ENCODE measurements at regions not wholly inside any gene's neighbourhood (a gene's known extent, or its start where the extent isn't known, plus 50 kb on each side); places are given as distances from the start of the nearest gene placed in this dataset.
A peak's percentile ranks its signal among the peaks of the same experiment; 100 is the strongest.

DNA sequence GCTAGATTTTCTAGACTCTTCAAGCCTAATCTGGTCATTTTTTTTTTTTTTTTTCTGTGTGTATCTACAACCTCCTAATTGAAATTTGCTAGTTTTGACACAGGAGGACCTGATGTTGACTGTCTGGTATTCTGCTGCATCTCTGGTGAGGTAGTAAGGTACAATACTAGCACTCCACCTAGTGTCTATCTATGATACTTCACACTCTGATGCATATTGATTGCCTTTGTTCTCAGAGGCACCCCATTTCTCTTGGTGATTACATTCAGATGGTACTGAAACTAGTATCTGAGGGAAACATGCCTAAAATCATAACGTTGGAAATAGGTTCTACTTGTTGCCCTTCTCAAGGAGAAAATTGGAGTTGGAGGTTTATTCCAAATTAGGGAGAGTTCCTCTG, 930.5 kb upstream of the NOVA1 start:
- TF ChIP-seq MAX (IDR thresholded peaks at IDR 0.05) (no peak), TAF1 (IDR thresholded peaks at IDR 0.05; ENCODE audit: low read depth) (no peak), YY1 (IDR thresholded peaks at IDR 0.05; ENCODE audit: low read depth) (no peak), FOXM1 (IDR thresholded peaks at IDR 0.05; ENCODE audit: borderline replicate concordance, low read depth) (no peak), REST (IDR thresholded peaks at IDR 0.05; ENCODE audit: low read depth) (no peak), RAD21 (IDR thresholded peaks at IDR 0.05; ENCODE audit: low read depth) (peak; percentile 75), CREB1 (IDR thresholded peaks at IDR 0.05; ENCODE audit: low read depth) (no peak)

DNA sequence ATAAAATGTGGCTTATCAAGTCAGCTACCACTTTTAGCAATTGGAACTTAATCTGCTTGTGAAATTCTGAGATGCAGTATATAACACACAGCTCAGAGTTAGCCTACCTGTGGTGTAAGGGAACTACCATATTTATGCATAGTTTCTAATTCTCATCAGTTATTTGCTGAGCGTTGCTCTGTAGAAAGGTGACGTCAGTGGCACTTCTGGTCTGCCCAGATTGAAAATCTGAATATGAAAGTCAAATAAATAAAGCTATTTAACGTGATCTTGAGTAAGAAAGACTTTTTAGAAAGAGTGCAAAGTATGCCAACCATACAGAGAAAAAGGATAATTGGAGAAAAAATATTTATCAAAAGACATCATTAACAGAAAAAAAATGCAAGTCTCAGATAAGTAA, 938.9 kb upstream of the NOVA1 start:
- TF ChIP-seq CREB1 (IDR thresholded peaks at IDR 0.05; ENCODE audit: low read depth) (no peak), RAD21 (IDR thresholded peaks at IDR 0.05; ENCODE audit: low read depth) (no peak), EGR1 (IDR thresholded peaks at IDR 0.05) (no peak)

- TF ChIP-seq EGR1 (IDR thresholded peaks at IDR 0.05) (no peak), TEAD4 (IDR thresholded peaks at IDR 0.05) (no peak), NFIC (IDR thresholded peaks at IDR 0.05) (no peak), CREB1 (IDR thresholded peaks at IDR 0.05; ENCODE audit: low read depth) (no peak), TAF1 (IDR thresholded peaks at IDR 0.05; ENCODE audit: low read depth) (no peak), ZBTB7A (IDR thresholded peaks at IDR 0.05; ENCODE audit: low read depth) (no peak), CEBPB (IDR thresholded peaks at IDR 0.05) (no peak)
- TF ChIP-seq, protein P1, sequence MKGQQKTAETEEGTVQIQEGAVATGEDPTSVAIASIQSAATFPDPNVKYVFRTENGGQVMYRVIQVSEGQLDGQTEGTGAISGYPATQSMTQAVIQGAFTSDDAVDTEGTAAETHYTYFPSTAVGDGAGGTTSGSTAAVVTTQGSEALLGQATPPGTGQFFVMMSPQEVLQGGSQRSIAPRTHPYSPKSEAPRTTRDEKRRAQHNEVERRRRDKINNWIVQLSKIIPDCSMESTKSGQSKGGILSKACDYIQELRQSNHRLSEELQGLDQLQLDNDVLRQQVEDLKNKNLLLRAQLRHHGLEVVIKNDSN (IDR thresholded peaks at IDR 0.05), result no peak
These were observed 948.3 kb upstream of the NOVA1 start for GRCh38 chr14:27546111-27546510.

DNA sequence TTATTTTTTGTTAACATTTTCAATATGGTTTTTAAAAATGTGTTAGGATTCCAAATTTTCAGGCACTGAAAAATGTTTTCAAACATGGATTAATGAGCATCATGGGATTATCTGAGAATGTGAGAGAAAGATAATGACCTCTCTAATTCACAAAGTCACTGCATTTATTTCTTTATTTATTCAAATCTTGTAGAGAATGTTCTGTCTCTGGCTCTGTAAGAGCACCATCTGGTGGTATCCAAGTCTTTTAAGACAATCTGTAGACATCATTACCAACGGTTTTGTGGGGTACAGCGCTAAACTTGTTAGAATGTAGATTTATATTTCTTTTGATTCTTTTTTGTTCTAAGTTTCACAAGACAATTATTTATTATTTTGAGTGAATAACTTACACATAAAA, 956.0 kb upstream of the NOVA1 start:
- TF ChIP-seq RAD21 (IDR thresholded peaks at IDR 0.05; ENCODE audit: low read depth), result no peak
- TF ChIP-seq TCF12 (IDR thresholded peaks at IDR 0.05; ENCODE audit: low read depth), result no peak
- TF ChIP-seq ZBTB7A (IDR thresholded peaks at IDR 0.05; ENCODE audit: low read depth), result no peak
- no peak for TF ChIP-seq EGR1 (IDR thresholded peaks at IDR 0.05)
- TF ChIP-seq TAF1 (IDR thresholded peaks at IDR 0.05; ENCODE audit: low read depth), result no peak
- no peak for TF ChIP-seq YY1 (IDR thresholded peaks at IDR 0.05; ENCODE audit: low read depth)
- no peak for TF ChIP-seq CREB1 (IDR thresholded peaks at IDR 0.05; ENCODE audit: low read depth)
- TF ChIP-seq EP300 (IDR thresholded peaks at IDR 0.05; ENCODE audit: borderline replicate concordance), result no peak
- no peak for TF ChIP-seq TEAD4 (IDR thresholded peaks at IDR 0.05)
- no peak for TF ChIP-seq MAX (IDR thresholded peaks at IDR 0.05)
- TF ChIP-seq, protein P1 (IDR thresholded peaks at IDR 0.05), result no peak
- TF ChIP-seq REST (IDR thresholded peaks at IDR 0.05; ENCODE audit: low read depth), result no peak
- no peak for TF ChIP-seq FOXM1 (IDR thresholded peaks at IDR 0.05; ENCODE audit: borderline replicate concordance, low read depth)
- TF ChIP-seq CEBPB (IDR thresholded peaks at IDR 0.05), result no peak
- no peak for TF ChIP-seq NFIC (IDR thresholded peaks at IDR 0.05)

GRCh38 chr14:27557445-27557844, 959.6 kb upstream of the NOVA1 start:
- no peak for TF ChIP-seq FOXM1 (IDR thresholded peaks at IDR 0.05; ENCODE audit: borderline replicate concordance, low read depth)
- TF ChIP-seq ZBTB7A (IDR thresholded peaks at IDR 0.05; ENCODE audit: low read depth), result no peak
- no peak for TF ChIP-seq NFIC (IDR thresholded peaks at IDR 0.05)
- TF ChIP-seq EGR1 (IDR thresholded peaks at IDR 0.05), result no peak
- no peak for TF ChIP-seq CREB1 (IDR thresholded peaks at IDR 0.05; ENCODE audit: low read depth)
- TF ChIP-seq TAF1 (IDR thresholded peaks at IDR 0.05; ENCODE audit: low read depth), result no peak
- TF ChIP-seq MAX (IDR thresholded peaks at IDR 0.05), result no peak
- TF ChIP-seq REST (IDR thresholded peaks at IDR 0.05; ENCODE audit: low read depth), result no peak
- TF ChIP-seq CEBPB (IDR thresholded peaks at IDR 0.05), result no peak
- TF ChIP-seq, protein P1 (IDR thresholded peaks at IDR 0.05), result no peak
- no peak for TF ChIP-seq TEAD4 (IDR thresholded peaks at IDR 0.05)
- no peak for TF ChIP-seq TCF12 (IDR thresholded peaks at IDR 0.05; ENCODE audit: low read depth)
- no peak for TF ChIP-seq YY1 (IDR thresholded peaks at IDR 0.05; ENCODE audit: low read depth)
- TF ChIP-seq EP300 (IDR thresholded peaks at IDR 0.05; ENCODE audit: borderline replicate concordance), result no peak
- no peak for TF ChIP-seq RAD21 (IDR thresholded peaks at IDR 0.05; ENCODE audit: low read depth)
